GM18873 (cell line): ENCODE measurements at regions not wholly inside any gene's neighbourhood (a gene's known extent, or its start where the extent isn't known, plus 50 kb on each side); places are given as distances from the start of the nearest gene placed in this dataset.
"Not testable (repeated sequence)": the region's sequence is repeated elsewhere in the genome, so short reads cannot be mapped to it uniquely, and the experiment has no call there.

Source experiments
- ATAC-seq: cut with Tn5 transposase; IDR thresholded peaks from one replicate; pipeline ENCODE4 v1.9.1; 2021; ENCODE audit warnings: mild to moderate bottlenecking, moderate library complexity, moderate number of reproducible peaks; ENCODE audit not compliant: unreplicated experiment, low FRiP score

GRCh38 chr7:119028736-119029135, 804.2 kb downstream of the ANKRD7 start:
- no peak for ATAC-seq

- not testable (repeated sequence) for ATAC-seq
Measured at GRCh38 chr7:119032136-119032535, 807.6 kb downstream of the ANKRD7 start.

GRCh38 chr7:119033641-119034040, 809.1 kb downstream of the ANKRD7 start:
- ATAC-seq = no peak

- ATAC-seq = no peak
Measured at GRCh38 chr7:119037941-119038340, 813.4 kb downstream of the ANKRD7 start.

GRCh38 chr7:119046068-119046467, 821.6 kb downstream of the ANKRD7 start:
- no peak for ATAC-seq

- ATAC-seq = no peak
Measured at GRCh38 chr7:119065966-119066365, 841.5 kb downstream of the ANKRD7 start.

GRCh38 chr7:119086026-119086425, 861.5 kb downstream of the ANKRD7 start:
- no peak for ATAC-seq

- ATAC-seq = no peak
Measured at GRCh38 chr7:119090851-119091250, 866.3 kb downstream of the ANKRD7 start.

- no peak for ATAC-seq
Measured at GRCh38 chr7:119096683-119097082, 872.2 kb downstream of the ANKRD7 start.

GRCh38 chr7:119100611-119101258, 876.2 kb downstream of the ANKRD7 start:
- not testable (repeated sequence) for ATAC-seq

GRCh38 chr7:119102291-119102690, 877.8 kb downstream of the ANKRD7 start:
- ATAC-seq = no peak

GRCh38 chr7:119105381-119105780, 880.9 kb downstream of the ANKRD7 start:
- ATAC-seq = no peak

- ATAC-seq = no peak
Measured at GRCh38 chr7:119123326-119123725, 898.8 kb downstream of the ANKRD7 start.

- no peak for ATAC-seq
Measured at GRCh38 chr7:119127706-119128105, 903.2 kb downstream of the ANKRD7 start.

GRCh38 chr7:119132436-119132835, 907.9 kb downstream of the ANKRD7 start:
- ATAC-seq = no peak

- ATAC-seq = no peak
Measured at GRCh38 chr7:119167431-119167830, 942.9 kb downstream of the ANKRD7 start.

GRCh38 chr7:119172043-119172442, 947.5 kb downstream of the ANKRD7 start:
- ATAC-seq = no peak

GRCh38 chr7:119175911-119176627, 951.6 kb downstream of the ANKRD7 start:
- peak; percentile 57 for ATAC-seq

GRCh38 chr7:119177863-119178262, 953.4 kb downstream of the ANKRD7 start:
- no peak for ATAC-seq

- ATAC-seq = no peak
Measured at GRCh38 chr7:119184124-119184788, 959.8 kb downstream of the ANKRD7 start.

- no peak for ATAC-seq
Measured at GRCh38 chr7:119196183-119196582, 971.7 kb downstream of the ANKRD7 start.
